ENCODE measurements at regions not wholly inside any gene's neighbourhood (a gene's known extent, or its start where the extent isn't known, plus 50 kb on each side); places are given as distances from the start of the nearest gene placed in this dataset.

DNA sequence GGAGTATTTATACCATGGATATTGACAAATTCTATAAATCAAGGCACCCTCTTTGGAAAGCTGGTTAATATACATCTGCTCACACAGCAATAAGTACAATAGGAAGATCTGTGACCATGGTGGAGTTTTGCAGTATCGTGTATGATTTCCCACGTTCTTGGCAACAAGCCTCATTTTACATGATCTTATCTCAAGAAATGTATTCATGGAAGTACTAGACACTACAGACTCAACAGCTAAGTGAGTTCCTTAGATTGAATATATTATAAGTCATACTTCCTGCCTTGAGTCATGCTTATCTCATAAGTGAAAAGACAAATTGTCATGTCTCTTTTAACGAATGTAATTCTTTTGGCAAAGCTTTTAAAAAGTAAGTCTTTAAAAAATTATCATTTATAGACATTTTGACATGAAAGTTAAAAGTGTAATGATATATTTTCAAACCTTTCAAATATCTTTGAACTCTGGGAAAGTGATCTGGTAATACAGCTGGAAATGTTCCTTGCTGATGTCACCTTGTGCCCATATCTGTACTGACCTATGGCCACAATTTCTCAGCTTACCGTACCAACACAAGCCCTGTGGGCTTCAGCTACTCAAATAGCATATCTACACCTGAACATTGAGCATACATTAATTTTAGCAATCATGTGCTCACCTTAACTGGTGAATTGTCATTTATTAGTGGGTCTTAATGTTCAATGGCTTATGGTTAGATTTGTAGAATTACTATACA is 130.3 kb upstream of the TMC3 start:
- H3K9me3 ChIP-seq (ENCODE audit: control insufficient read depth, insufficient read depth, low read length): no peaks in the 10 kb centered on the region
- no peak overlapping the region for H3K27ac ChIP-seq (ENCODE audit: low read length)
- H3K4me3 ChIP-seq (ENCODE audit: low read length): no peak overlapping the region
- no peaks in the 10 kb centered on the region for H3K36me3 ChIP-seq (ENCODE audit: control insufficient read depth, insufficient read depth, low read length)
- no CpG with 5 or more reads among the region's 4 CpGs for WGBS (ENCODE audit: insufficient coverage, insufficient read length)
- no peaks in the 10 kb centered on the region for H3K27me3 ChIP-seq (ENCODE audit: control insufficient read depth, insufficient read depth, low read length)
- no peaks in the 10 kb centered on the region for H3K4me1 ChIP-seq (ENCODE audit: control insufficient read depth, insufficient read depth, low read length)
- DNase-seq (ENCODE audit: low read depth, low spot score): no peak

DNA sequence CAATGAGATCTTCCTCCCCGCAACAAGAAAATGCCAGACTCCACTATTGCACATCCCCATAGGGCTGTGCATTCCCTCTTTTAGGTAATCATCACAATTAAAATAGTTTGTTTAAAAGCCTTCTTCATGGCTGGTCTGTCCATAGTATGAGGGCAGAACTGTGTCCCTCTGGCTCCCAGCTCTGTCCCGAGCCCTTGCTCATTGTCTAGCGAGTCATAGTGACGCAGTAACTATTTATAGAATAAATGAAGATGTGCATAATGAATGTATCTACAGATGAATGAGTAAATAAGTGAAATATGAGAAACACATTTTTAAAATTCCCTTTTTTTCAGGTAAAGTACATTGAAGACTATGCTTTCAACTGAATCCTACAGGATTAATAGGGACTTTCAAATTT is 128.4 kb upstream of the TMC3 start:
- Histone ChIP-seq H3K27me3 (ENCODE audit: control insufficient read depth, insufficient read depth, low read length) (no peaks in the 10 kb centered on the region), H3K4me1 (ENCODE audit: control insufficient read depth, insufficient read depth, low read length) (no peaks in the 10 kb centered on the region), H3K27ac (ENCODE audit: low read length) (no peak overlapping the region), H3K36me3 (ENCODE audit: control insufficient read depth, insufficient read depth, low read length) (no peaks in the 10 kb centered on the region), H3K9me3 (ENCODE audit: control insufficient read depth, insufficient read depth, low read length) (no peaks in the 10 kb centered on the region), H3K4me3 (ENCODE audit: low read length) (no peak overlapping the region)
- DNase-seq (ENCODE audit: low read depth, low spot score): no peak
- WGBS (ENCODE audit: insufficient coverage, insufficient read length): no CpG with 5 or more reads among the region's 4 CpGs

- no peak for DNase-seq (ENCODE audit: low read depth, low spot score)
- Histone ChIP-seq H3K36me3 (ENCODE audit: control insufficient read depth, insufficient read depth, low read length) (no peaks in the 10 kb centered on the region), H3K9me3 (ENCODE audit: control insufficient read depth, insufficient read depth, low read length) (no peaks in the 10 kb centered on the region), H3K4me1 (ENCODE audit: control insufficient read depth, insufficient read depth, low read length) (no peaks in the 10 kb centered on the region), H3K27me3 (ENCODE audit: control insufficient read depth, insufficient read depth, low read length) (no peaks in the 10 kb centered on the region), H3K27ac (ENCODE audit: low read length) (no peak overlapping the region), H3K4me3 (ENCODE audit: low read length) (no peak overlapping the region)
- no CpG with 5 or more reads among the region's 4 CpGs for WGBS (ENCODE audit: insufficient coverage, insufficient read length)
These were observed 126.1 kb upstream of the TMC3 start for GRCh38 chr15:81500081-81500480.

- Histone ChIP-seq H3K4me1 (ENCODE audit: control insufficient read depth, insufficient read depth, low read length) (no peaks in the 10 kb centered on the region), H3K27ac (ENCODE audit: low read length) (no peak overlapping the region), H3K4me3 (ENCODE audit: low read length) (no peak overlapping the region), H3K27me3 (ENCODE audit: control insufficient read depth, insufficient read depth, low read length) (no peaks in the 10 kb centered on the region), H3K36me3 (ENCODE audit: control insufficient read depth, insufficient read depth, low read length) (no peaks in the 10 kb centered on the region), H3K9me3 (ENCODE audit: control insufficient read depth, insufficient read depth, low read length) (no peaks in the 10 kb centered on the region)
- WGBS (ENCODE audit: insufficient coverage, insufficient read length): no CpG with 5 or more reads among the region's 6 CpGs
- no peak for DNase-seq (ENCODE audit: low read depth, low spot score)
These were observed 124.3 kb upstream of the TMC3 start for GRCh38 chr15:81498294-81498693.

DNA sequence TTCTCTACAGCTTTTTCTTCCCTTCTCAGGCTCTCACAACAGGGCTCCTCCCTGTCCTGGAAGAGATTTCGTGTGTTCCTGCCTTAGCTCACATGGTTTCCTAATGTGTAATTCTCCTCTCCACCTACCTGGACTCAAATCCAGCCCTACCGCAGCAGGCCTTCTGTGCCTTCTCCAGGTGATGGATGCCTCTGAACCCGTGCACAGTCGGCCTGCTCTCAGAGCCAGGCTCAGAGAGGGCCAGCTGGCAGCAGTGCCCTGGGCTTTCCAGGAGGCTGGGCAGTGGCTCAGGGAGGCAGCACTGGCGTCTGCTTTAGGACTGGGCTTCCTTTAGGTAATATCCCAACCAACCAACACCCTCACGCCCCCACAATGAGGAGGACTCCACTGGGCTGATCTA is 123.2 kb upstream of the TMC3 start:
- H3K27ac ChIP-seq (ENCODE audit: low read length): no peak overlapping the region
- no peaks in the 10 kb centered on the region for H3K27me3 ChIP-seq (ENCODE audit: control insufficient read depth, insufficient read depth, low read length)
- no peaks in the 10 kb centered on the region for H3K9me3 ChIP-seq (ENCODE audit: control insufficient read depth, insufficient read depth, low read length)
- H3K36me3 ChIP-seq (ENCODE audit: control insufficient read depth, insufficient read depth, low read length): no peaks in the 10 kb centered on the region
- DNase-seq (ENCODE audit: low read depth, low spot score): no peak
- no peak overlapping the region for H3K4me3 ChIP-seq (ENCODE audit: low read length)
- no peaks in the 10 kb centered on the region for H3K4me1 ChIP-seq (ENCODE audit: control insufficient read depth, insufficient read depth, low read length)
- WGBS (ENCODE audit: insufficient coverage, insufficient read length): no CpG with 5 or more reads among the region's 6 CpGs

DNA sequence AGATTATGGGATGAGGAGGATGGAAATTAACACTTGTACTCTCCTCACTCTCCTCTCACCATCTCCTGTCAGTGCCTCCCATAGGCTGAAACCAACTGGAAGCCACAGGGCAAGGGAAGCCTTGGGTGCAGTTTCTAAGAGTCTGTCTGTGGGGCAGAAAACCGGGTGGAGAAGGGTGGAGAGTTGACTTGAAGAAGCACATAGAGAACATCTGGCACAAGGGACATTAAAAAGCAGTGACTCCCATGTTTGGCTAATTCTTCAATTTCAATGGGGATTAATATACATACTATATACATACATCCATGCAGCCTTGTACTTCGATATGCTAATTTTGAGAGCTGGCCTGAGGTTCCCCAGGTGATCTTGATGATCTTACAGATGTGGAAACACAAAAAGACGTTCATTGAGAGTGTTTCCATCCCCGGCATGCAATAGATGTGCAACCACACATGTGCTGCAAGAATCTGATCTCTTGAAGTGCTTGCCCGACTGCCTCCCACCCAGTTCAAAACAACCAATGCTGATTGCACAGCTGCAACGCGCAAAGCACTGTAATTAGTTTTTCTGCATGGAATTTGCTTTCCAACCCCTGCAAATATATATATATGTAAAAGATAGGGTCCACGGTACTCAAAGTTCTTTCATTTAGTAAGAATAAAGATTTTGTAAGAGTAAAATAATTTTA is 121.9 kb upstream of the TMC3 start:
- H3K4me1 ChIP-seq (ENCODE audit: control insufficient read depth, insufficient read depth, low read length): no peaks in the 10 kb centered on the region
- H3K36me3 ChIP-seq (ENCODE audit: control insufficient read depth, insufficient read depth, low read length): no peaks in the 10 kb centered on the region
- DNase-seq (ENCODE audit: low read depth, low spot score): no peak
- no peaks in the 10 kb centered on the region for H3K9me3 ChIP-seq (ENCODE audit: control insufficient read depth, insufficient read depth, low read length)
- H3K27me3 ChIP-seq (ENCODE audit: control insufficient read depth, insufficient read depth, low read length): peaks cover 1% of the 10 kb centered on the region; the same call in 1 of the 2 replicates
- no peak overlapping the region for H3K27ac ChIP-seq (ENCODE audit: low read length)
- no CpG with 5 or more reads among the region's 8 CpGs for WGBS (ENCODE audit: insufficient coverage, insufficient read length)
- H3K4me3 ChIP-seq (ENCODE audit: low read length): no peak overlapping the region

GRCh38 chr15:81492969-81493645 is 119.1 kb upstream of the TMC3 start:
- H3K36me3 ChIP-seq (ENCODE audit: control insufficient read depth, insufficient read depth, low read length): no peaks in the 10 kb centered on the region
- no peak for DNase-seq (ENCODE audit: low read depth, low spot score)
- H3K4me3 ChIP-seq (ENCODE audit: low read length): no peak overlapping the region
- H3K27me3 ChIP-seq (ENCODE audit: control insufficient read depth, insufficient read depth, low read length): peaks cover 1% of the 10 kb centered on the region; the same call in 1 of the 2 replicates
- 100% methylated on average over 2 of the region's 6 CpGs for WGBS (ENCODE audit: insufficient coverage, insufficient read length)
- no peak overlapping the region for H3K27ac ChIP-seq (ENCODE audit: low read length)
- H3K9me3 ChIP-seq (ENCODE audit: control insufficient read depth, insufficient read depth, low read length): no peaks in the 10 kb centered on the region
- H3K4me1 ChIP-seq (ENCODE audit: control insufficient read depth, insufficient read depth, low read length): no peaks in the 10 kb centered on the region

DNA sequence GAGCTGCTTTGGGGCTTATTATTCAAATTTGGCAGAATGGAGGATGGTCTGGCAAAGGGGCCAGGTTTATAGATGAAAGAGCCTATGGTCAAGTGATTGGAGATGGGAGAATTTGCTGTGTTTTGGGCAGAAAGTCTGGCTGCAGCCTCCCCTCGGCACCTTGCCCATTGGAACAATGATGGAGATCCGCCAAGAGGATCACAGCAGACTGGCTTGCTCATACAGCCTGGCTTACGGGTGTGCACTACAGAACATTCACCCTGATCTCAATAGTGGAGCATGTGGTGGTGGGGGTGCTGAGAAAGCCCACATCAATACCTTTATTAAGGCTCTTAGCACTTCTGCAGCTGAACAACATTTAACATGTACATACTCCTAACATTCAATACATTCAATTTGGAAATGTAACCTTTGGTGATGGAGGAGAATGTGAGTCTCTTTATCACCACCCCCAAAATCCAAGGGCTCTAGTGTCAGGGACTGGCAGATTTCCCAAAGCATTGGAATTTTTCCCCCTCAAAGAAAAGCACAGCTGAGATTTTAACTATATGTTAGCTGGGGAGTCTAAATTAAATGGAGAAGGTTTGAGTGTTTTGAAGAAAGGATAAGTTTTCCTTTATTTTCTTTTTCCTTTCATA is 118.4 kb upstream of the TMC3 start:
- H3K4me3 ChIP-seq (ENCODE audit: low read length): no peak overlapping the region
- DNase-seq (ENCODE audit: low read depth, low spot score): no peak
- H3K27me3 ChIP-seq (ENCODE audit: control insufficient read depth, insufficient read depth, low read length): peaks cover 1% of the 10 kb centered on the region; the same call in 1 of the 2 replicates
- no CpG with 5 or more reads among the region's 3 CpGs for WGBS (ENCODE audit: insufficient coverage, insufficient read length)
- H3K4me1 ChIP-seq (ENCODE audit: control insufficient read depth, insufficient read depth, low read length): no peaks in the 10 kb centered on the region
- H3K9me3 ChIP-seq (ENCODE audit: control insufficient read depth, insufficient read depth, low read length): no peaks in the 10 kb centered on the region
- H3K36me3 ChIP-seq (ENCODE audit: control insufficient read depth, insufficient read depth, low read length): no peaks in the 10 kb centered on the region
- no peak overlapping the region for H3K27ac ChIP-seq (ENCODE audit: low read length)

- Histone ChIP-seq H3K36me3 (ENCODE audit: control insufficient read depth, insufficient read depth, low read length) (no peaks in the 10 kb centered on the region), H3K27ac (ENCODE audit: low read length) (no peak overlapping the region), H3K9me3 (ENCODE audit: control insufficient read depth, insufficient read depth, low read length) (no peaks in the 10 kb centered on the region), H3K27me3 (ENCODE audit: control insufficient read depth, insufficient read depth, low read length) (peaks cover 1% of the 10 kb centered on the region; the same call in 1 of the 2 replicates), H3K4me1 (ENCODE audit: control insufficient read depth, insufficient read depth, low read length) (no peaks in the 10 kb centered on the region), H3K4me3 (ENCODE audit: low read length) (no peak overlapping the region)
- no CpG with 5 or more reads among the region's 6 CpGs for WGBS (ENCODE audit: insufficient coverage, insufficient read length)
- DNase-seq (ENCODE audit: low read depth, low spot score): no peak
These were observed 117.5 kb upstream of the TMC3 start for GRCh38 chr15:81491414-81492096.

GRCh38 chr15:81485806-81486205 is 111.8 kb upstream of the TMC3 start:
- H3K27ac ChIP-seq (ENCODE audit: low read length): no peak overlapping the region
- WGBS (ENCODE audit: insufficient coverage, insufficient read length): no CpG with 5 or more reads among the region's 5 CpGs
- H3K27me3 ChIP-seq (ENCODE audit: control insufficient read depth, insufficient read depth, low read length): no peaks in the 10 kb centered on the region
- H3K9me3 ChIP-seq (ENCODE audit: control insufficient read depth, insufficient read depth, low read length): no peaks in the 10 kb centered on the region; the same call in 1 of the 2 replicates
- DNase-seq (ENCODE audit: low read depth, low spot score): no peak
- no peaks in the 10 kb centered on the region for H3K36me3 ChIP-seq (ENCODE audit: control insufficient read depth, insufficient read depth, low read length)
- H3K4me1 ChIP-seq (ENCODE audit: control insufficient read depth, insufficient read depth, low read length): no peaks in the 10 kb centered on the region
- H3K4me3 ChIP-seq (ENCODE audit: low read length): no peak overlapping the region
